HG02571 (cell line): ENCODE measurements at regions not wholly inside any gene's neighbourhood (a gene's known extent, or its start where the extent isn't known, plus 50 kb on each side); places are given as distances from the start of the nearest gene placed in this dataset.
"Not testable (repeated sequence)": the region's sequence is repeated elsewhere in the genome, so short reads cannot be mapped to it uniquely, and the experiment has no call there.

Source experiments
- ATAC-seq: cut with Tn5 transposase; IDR thresholded peaks from one replicate; pipeline ENCODE4 v1.9.1; 2021; ENCODE audit warnings: mild to moderate bottlenecking, moderate library complexity; ENCODE audit not compliant: unreplicated experiment

DNA sequence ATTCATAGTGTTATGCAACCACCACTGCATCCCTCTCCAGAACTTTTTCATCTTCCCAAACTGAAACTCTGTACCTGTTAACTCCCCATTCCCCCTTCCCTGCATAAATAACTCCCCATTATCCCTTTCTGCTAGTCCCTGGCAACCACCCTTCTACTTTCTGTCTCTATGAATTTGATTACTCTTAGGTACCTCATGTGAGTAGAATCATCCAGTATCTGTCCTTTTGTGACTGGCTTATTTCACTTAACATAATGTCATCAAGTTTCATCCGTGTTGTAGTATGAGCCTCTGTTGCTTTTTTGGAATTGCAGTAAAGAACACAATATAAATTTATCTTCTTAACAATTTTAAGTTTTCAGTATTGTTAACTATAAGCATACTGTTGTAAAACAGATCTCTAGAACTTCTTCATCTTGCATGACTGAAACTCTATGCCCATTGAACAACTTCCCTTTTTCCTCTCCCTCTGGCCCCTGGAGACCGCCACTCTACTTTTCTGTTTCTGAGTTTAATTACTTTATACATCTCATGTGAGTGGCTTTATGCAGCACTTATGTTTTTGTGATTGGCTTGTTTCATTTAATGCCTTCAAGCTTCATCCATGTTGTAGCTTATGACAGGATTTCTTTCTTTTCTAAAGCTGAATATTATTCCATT, 87.3 kb upstream of the ABCC4 start:
- ATAC-seq: no peak

DNA sequence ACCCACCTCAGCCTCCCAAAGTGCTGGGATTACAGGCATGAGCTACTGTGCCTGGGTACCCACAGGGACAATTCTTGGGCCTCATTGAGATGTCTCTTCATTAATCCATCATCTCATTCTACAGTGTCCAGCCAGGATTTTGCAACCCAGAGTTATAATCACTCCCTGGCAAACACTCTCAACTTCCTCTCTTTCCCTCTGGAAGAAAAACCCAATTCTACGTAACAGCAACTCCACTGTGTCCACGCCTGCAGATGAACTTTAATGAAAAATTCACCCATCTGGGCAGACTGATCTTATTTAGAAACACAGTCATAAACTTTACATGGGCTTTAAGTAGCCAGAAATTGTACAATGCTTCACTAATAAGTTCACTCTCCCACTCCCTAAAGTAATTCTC, 90.1 kb upstream of the ABCC4 start:
- ATAC-seq: no peak

DNA sequence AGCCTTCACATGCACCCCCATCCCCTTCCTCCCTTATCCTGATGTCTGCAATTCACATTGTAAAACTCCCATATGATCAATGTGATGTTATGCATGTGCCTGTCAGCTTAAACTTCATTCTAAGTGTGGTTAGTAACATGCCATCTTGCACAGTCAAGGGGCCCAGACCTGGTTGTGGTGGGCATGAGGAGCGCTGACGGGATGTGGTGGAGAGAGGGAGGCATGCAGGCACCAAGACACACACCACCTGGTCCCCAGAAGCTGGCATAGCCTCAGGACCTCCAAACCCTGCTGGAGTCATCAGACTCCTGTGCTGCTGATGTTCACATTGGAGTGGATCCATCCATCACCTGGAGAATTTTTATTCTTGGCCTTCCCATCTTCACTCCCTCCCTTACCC, 90.5 kb upstream of the ABCC4 start:
- no peak for ATAC-seq

DNA sequence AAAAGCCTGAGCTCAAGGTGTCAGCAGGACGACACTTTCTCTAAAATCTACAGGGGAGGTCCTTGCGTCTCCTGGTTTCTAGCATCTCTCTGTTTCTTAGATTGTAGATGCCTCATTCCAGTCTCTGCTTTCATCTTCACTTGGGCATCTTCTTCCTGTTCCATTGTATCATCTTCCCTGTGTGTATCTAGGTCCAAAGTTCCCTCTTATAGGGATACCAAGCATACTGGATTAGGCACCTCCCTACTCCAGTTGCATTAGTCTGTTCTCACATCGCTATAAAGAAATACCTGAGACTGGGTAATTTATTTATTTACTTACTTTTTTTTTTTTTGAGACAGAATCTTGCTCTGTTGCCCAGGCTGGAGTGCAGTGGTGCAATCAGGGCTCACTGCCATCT, 91.3 kb upstream of the ABCC4 start:
- no peak for ATAC-seq

DNA sequence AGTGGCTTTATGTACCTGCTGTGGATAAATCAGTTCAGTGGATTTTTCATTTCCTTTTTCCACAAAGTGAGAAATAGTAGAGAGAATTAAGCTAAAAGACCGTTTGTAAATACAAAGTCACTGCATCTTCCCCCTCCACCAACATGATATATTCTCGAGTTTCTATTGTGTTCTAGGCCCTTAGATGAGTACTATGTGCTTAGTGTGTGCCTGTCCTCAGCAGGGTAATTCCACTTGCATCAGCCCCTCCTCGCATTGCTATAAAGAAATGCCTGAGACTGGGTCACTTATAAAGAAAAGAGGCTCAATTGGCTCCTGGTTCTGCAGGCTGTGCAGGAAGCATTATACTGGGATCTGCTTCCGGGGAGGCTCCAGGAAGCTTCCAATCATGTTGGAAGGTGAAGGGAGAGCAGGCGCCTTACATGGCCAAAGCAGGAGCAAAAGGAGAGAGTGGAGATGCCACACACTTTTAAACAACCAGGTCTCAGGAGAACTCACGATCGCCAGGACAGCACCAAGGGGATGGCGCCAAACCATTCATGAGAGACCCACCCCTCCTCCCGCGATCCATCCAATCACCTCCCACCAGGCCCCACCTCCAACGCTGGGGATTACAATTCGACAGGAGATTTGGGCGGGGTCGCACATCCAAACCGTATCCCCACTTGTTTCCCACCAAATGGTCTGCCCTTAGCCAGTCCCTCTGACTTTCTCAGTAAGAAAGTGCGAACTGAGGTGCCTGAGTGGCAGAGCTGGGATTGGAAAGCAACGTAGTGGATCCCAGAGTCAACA, 102.3 kb upstream of the ABCC4 start:
- ATAC-seq: peak; percentile 27

DNA sequence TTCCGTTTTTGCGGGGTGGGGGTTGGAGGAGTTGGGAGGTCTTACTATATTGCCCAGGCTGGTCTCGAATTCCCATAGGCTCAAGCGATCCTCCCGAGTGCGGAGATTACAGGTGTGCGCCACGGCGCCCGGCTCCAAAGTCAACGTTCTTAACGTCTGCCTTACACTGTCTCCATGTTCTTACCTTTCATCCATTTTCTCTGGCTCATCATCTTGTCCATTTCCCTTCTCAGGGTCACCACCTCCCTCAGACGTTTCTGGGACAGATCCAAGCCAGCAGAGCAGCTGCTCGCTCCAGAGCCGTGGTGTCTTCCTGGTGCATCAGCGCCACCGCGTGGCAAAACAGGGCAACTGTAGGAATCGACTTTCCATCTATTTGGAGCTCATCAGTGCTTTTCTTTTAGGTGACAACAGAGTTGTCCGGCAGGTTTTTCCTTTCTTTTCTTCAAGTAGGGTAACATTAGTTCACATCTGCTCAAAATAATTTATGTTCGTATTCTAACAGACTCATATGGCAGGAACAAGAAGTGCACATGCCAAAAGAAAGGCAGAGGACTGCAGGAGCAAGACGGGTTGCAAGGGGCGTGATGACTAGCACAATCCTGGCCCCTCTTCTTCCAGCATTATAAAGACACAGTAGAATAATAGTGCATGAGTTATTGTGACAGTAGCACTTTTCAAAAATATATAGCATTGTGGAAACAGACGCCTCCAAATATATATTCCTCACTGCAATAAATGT, 103.1 kb upstream of the ABCC4 start:
- ATAC-seq: peak; percentile 86

DNA sequence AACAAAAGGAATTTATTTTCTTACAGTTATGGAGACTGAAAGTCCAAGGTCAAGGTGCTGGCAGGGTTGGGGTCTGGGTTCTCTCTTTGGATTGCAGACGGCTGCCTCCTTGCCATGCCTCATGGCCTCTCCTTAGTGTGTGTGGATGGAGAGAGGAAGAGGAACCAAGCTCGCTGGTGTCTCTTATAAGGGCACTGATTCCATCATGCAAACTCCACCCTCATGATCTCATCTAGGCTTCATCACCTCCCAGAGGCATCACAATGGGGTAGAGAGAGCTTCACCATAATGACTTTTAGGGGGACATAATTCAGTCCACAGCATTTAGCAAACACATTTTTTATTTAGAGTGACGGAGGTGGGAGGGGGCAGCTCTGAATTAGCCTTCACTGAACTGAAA, 104.9 kb upstream of the ABCC4 start:
- ATAC-seq: no peak

DNA sequence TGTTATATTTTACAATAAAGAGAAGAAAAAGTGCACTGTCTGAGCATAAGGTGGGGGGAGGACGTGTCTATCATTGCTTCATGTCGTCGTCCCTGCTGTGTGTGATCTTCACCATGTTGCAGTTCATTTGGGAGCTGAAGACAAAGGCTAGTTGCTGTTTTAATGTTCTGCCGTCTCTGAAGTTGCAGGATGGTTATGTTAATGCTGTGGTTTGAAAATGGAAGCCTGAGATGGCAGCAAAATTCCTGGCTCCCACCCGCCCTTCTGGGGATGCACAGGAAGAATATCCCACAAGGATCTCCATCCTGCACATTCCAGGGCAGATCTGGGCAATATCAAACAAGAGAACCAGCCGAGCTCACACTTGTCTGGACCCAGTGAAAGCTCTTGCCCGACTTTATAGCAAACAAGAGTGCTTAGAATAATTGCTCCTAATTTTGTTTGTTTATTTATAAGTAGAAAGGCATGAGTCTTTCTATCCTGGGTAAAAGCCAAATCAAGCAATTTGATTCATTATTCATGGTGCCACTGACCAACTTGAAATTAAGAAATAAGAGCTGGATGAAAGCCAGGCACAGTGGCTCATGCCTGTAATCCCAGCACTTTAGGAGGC, 110.3 kb upstream of the ABCC4 start:
- ATAC-seq: no peak

DNA sequence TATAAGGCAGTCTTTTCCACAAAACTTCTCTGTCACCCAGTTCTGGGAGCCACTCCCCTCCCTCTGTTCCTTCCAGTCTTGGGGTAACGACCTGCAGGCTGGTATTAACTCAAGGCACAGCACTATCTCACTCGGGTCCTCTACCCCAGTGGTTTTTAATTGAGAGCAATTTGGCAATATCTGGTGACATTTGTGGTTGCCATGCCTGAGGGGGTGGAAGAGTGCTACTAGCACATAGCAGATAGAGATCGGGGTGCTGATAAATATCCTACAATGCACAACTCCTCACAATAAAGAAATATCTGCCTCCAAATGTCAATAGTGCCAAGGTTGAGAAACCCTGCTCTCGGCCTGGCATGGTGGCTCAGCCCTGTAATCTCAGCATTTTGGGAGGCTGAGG, 117.7 kb upstream of the ABCC4 start:
- no peak for ATAC-seq

DNA sequence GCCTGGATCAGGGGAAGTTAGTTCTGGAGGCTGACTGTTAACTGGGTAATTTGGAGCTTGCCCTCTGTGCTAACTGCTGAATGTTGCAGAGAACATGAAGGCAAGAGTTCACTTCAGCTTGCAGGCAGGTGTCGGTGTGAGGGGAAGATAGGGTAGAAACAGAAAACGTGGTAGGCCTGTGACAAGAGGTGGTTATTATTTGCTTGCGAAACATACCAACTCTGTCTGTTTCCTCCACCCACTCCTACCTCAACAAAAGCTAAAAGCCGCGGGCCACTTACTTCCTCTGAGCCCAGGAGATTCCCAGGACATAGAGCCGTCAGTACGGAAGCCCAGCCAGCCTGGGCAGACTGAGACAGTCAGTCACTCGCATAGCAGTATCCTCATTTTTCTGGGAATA, 119.2 kb upstream of the ABCC4 start:
- ATAC-seq: no peak

DNA sequence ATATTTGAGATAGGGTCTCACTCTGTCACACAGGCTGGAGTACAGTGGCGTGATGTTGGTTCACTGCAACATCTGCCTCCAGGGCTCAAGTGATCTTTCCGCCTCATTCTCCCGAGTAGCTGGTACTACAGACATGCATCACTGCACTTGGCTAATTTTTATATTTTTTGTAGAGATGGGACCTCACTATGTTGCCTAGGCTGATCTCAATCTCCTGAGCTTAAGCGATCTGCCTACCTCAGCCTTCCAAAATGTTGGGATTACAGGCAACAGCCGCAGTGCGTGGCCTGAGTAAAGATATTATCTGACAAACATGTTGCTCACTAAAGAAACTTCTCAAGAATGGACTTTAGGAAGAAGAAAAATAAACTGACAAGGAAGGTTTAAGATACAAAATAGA, 125.4 kb upstream of the ABCC4 start:
- ATAC-seq: no peak

DNA sequence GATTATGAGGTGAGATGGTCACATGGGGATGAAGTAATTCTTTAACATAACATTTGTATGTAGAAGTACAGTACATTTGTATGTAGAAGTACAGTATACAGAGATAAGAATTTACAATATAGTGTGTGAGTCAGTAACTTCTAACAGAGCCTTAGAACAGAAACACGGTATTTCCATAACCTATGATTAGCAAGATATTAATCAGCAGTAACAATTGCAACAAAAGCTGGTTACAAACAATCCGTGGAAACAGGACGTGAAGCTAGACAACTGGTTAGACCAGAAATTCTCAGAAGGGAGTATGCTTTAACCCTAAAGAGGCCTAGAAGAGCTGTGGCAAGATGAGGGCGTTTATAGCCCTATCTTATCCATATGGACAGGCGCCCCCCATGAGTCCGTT, 122.0 kb upstream of the CLDN10 start:
- ATAC-seq: not testable (repeated sequence)

DNA sequence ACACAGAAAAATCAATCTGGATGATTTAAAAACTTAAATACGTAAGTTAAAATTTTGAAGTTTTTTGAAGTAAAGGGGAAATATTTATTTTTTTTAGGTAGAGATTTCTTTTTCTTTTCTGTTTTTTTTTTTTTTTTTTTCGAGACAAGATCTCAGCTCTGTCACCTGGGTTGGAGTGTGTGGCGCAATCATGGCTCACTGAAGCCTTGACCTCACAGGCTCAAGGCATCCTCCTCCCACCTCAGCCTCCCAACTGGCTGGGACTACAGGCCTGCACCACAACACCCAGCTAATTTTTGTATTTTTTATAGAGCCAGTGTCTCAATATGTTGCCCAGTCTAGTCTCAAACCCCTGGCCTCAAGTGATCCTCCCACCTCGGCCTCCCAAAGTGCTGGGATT, 120.4 kb upstream of the CLDN10 start:
- no peak for ATAC-seq

DNA sequence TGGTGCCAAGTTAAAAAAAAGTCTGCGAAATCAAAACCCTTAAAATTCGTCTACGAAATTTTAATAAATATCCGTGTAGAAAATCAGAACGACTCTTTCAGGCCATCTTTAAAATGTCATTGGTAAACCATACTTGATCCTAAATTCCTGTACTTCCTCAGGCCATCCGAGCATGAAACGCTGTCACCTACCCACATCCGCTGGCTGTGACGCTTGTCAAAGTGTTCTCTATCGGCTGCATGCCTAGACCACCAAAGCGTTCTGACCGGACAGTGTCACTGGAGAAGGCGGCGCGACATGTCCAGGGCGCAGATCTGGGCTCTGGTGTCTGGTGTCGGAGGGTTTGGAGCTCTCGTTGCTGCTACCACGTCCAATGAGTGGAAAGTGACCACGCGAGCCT, 119.0 kb upstream of the CLDN10 start:
- ATAC-seq: no peak

DNA sequence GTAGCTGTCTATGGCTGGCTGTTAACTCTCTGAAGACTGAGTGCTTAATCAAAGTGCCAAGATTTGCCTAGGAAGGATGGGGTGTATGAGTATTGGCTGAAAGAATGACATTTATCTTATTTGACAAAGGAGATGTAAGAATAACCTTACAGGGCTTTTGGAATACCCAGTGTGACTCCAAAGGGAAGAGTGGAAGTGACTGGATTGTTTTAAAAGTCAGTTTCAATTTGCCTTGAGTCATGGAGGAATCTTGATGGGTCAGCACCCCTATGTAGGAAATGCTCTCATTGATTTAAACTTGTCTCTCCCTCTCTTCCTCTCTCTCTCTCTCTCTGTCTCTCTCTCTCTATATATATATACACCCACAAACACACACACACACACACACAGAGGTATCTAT, 118.4 kb upstream of the CLDN10 start:
- ATAC-seq: no peak

DNA sequence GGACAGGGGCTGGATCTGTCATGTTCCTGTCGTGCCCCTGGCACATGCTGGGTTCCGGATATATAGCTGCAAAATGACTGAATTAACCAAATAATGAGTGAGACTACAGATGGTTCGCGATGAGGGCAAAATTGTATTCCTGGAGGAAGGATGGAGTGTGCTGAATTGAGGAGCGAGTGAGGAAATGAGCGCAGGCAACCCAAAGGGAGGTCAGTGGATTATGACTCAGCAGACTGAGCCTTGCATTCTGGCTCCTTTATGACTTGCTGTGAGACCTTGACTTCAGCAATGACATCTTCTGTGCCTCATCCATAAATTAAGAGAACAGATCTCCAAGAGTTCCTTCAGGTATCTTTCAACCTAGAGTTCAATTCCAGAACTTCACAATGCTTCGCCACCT, 115.0 kb upstream of the CLDN10 start:
- no peak for ATAC-seq

DNA sequence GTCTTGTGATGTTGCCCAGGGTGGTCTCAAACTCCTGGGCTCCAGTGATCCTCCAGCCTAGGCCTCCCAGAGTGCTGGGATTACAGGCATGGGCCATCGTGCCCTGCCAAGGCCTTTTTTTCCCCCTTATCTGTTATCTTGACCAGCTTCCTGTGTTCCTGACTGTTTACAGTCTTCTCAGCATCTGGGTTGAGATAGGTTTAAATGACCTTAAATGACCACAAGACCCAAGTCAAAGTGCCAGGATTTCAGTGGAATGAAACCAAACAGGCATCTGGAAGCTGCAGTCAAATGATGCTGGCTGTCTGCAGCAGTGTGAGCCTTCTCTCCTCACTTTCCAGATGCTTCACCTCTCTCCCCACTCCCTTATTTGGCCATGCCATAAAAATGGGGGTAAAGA, 114.2 kb upstream of the CLDN10 start:
- ATAC-seq: no peak

DNA sequence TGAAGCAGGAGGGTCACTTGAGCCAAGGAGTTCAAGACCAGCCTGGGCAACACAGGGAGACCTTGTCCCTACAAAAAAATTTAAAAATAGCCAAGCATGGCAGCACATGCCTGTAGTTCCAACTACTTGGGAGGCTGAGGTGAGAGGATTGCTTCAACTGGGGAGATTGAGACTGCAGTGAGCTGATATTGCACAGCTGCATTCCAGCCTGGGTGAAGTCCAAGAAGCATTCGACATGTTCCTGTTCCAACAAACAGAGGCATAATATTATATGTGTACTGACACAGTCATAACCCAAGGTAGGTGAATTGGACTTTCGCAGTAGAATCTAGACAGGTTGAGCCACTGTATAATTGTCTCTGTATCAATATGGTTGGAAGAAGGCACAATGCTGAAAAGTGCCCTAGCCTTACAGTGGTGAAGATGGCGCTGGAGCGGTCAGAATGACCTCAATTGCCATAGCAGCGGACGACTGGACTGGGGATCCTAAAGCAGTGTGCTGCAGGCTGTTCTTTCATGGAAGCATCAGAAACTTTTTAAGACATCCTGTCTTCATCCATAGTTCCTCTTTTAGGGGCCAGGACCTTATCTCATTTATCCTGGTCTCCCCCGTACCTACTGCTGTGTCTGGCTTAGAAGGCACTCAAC, 112.0 kb upstream of the CLDN10 start:
- no peak for ATAC-seq

DNA sequence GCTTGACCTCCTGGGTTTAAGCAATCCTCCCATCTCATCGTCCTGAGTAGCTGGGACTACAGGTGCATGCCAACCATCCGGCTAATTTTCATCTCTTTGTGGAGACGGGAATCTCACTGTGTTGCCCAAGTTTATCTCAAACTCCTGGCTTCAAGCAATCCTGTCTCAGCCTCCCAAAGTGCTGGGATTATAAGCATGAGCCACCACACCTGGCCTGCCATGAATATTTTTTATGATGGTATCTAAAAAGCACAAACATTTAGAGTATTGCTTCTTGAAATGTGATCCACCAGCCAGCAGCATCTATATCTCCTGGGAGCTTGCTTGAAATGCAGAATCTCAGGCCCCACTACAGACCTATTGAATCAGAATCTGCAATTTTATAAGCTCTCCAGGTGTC, 111.2 kb upstream of the CLDN10 start:
- ATAC-seq: no peak

DNA sequence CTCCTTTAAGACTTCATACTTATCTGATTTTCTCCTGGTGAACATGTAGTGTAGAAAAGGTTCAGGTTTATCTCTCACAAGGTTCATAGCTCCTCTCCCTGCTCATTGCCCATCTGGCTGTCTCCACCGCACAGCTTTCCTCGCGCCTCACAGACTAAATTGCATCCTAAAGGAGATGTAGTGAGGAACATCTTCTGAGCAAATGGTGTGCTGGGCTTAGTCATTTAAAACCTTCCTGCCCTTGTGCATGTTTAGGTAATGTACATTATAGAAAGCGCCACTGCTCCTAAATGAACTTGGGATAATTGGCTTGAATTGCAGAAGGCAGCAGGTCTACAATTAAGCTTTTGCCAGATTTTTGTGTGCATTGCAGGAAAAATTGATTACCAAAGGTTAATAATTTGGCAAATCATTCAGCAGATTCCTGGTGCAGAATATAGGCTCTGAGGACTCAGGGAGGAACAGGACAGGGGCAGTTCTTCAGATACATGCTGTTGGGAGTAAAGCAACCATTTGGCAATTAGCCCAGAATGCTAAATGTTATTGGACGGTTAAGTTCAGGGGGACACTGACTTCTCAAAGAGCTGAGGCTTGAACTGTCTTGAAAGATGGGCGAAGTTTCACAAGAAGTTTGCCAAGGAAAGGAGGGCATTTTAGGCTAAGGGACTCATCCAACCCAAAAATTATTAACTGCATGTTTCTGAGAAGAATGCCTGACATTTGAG, 108.4 kb upstream of the CLDN10 start:
- no peak for ATAC-seq
